ENCODE measurements at regions not wholly inside any gene's neighbourhood (a gene's known extent, or its start where the extent isn't known, plus 50 kb on each side); places are given as distances from the start of the nearest gene placed in this dataset.
"Not testable (repeated sequence)": the region's sequence is repeated elsewhere in the genome, so short reads cannot be mapped to it uniquely, and the experiment has no call there.

GRCh38 chr7:110186334-110186733, 904.6 kb upstream of the LRRN3 start:
- no peak for DNase-seq

GRCh38 chr7:110187877-110188554, 902.9 kb upstream of the LRRN3 start:
- DNase-seq = no peak

GRCh38 chr7:110204527-110204926, 886.4 kb upstream of the LRRN3 start:
- no peak for DNase-seq

DNA sequence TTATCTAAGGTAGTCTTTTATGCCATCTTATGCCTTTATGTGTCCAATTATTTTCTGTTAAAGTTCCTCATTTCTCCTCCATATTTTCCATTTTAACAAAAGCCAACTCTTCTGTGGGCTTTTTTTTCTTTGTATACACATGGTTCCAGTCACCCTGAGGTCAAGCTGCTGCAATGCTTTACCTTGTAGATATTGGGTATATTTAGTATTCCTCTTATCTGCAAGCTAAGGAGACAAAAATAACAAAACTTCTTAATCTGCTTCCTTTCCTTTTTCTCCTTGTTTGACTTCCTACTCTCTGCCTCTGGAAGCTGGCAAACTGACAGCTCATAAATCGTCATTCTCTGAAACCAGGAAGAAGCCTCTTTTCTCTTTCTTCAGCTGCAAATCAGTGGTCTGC, 885.0 kb upstream of the LRRN3 start:
- DNase-seq = no peak

- no peak for DNase-seq
Observed at GRCh38 chr7:110209884-110210283, 881.0 kb upstream of the LRRN3 start.

GRCh38 chr7:110210941-110211608, 879.9 kb upstream of the LRRN3 start:
- DNase-seq = no peak

GRCh38 chr7:110224643-110225042, 866.3 kb upstream of the LRRN3 start:
- no peak for DNase-seq

- DNase-seq = no peak
Observed at GRCh38 chr7:110246118-110246517, 844.8 kb upstream of the LRRN3 start.

DNA sequence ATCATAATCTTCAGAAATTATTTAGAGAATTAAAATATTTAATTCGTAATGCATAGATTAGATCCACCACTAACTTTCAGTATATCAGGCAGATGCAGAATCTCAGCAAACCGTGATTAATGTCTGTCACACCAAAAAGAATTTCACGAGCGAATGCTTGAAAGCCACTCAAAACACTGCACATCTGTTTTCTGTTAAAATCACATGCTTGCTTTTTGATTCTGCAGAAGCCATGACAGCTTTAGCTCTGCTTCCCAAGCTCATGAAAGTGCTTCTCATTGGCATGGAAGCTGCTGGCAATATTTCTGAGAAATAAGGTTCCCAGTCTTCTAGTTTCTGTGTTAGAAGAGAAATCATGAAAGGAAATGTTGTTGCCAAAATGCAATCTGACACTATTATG, 837.8 kb upstream of the LRRN3 start:
- DNase-seq = no peak

GRCh38 chr7:110257673-110258072, 833.3 kb upstream of the LRRN3 start:
- DNase-seq = no peak

- no peak for DNase-seq
Observed at GRCh38 chr7:110262251-110262650, 828.7 kb upstream of the LRRN3 start.

DNA sequence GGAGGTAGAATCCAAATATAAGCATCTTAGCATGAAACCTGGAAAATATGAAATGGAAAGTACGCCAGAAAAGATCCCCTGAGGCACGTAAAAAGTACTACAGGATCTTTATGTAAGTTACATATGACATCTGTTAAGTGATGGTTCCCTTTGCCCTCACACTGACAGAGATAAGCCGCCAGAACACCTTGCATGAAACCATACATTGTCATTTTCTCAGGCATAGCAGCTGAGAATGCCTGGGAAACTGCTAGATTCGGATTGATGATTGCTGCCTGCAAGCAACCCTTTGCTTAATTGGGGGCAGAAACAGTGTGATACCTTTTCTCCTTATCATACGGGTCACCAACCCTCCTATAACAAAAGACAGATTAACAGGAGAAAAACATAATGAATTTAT, 826.6 kb upstream of the LRRN3 start:
- DNase-seq = no peak

- no peak for DNase-seq
Observed at GRCh38 chr7:110281362-110281761, 809.6 kb upstream of the LRRN3 start.

DNA sequence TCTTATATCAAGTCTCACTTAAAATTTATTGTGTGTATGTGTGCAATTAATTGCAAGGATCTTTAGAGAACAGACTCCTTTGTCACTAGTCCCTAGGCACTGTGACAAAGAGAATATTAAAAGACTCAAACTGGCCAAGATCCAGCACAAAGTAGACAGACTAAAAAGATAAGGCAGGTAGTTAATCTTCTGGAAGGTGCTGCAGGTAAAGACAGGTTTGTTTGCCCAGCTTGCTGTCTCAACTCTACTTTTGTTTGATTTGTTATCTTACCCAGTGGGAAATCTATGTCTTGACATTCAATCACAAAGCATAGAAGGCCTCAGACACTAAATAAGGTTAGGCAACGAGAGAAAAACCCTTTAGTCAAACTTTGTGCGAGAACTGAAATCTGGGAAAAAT, 807.9 kb upstream of the LRRN3 start:
- DNase-seq = no peak

GRCh38 chr7:110291430-110291829, 799.5 kb upstream of the LRRN3 start:
- DNase-seq = no peak

GRCh38 chr7:110296321-110296720, 794.6 kb upstream of the LRRN3 start:
- DNase-seq = no peak

DNA sequence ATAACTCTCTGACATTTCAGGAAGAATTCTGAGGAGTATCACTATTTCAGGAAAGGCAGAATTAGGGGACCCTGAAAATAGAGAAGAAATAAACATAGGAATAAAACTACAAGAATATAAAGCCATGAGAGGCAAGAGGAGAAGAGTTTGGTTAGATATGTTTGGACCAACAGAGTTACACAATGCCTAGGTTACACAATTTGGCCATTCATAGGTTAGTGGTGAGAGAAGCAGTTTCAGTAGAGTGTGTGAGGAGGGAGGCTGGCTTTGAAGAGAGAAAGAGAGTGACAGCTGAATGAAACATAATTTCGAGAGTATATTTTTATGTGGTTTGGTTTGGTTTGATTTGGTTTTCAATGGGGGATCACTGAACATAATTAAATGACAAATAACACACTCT, 783.2 kb upstream of the LRRN3 start:
- no peak for DNase-seq

- DNase-seq = no peak
Observed at GRCh38 chr7:110308791-110309190, 782.1 kb upstream of the LRRN3 start.

DNA sequence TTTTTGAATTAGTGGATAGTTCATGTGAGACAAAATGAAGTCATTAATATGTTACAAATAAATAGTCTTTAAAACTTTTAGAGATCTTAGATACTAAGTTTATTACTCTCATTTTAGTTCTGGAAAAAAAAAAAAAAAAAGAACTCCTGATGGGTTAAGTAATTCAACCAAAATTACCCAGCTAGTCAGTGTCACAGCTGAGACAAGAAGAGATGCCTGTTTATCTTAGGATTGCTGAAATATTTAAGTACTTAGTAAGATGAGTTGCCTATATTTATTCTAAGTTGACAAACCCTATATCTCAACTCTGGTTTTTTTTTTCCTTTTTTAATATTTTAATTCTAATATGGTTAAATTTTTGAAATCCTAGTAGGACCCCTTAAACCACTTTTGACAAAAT, 781.0 kb upstream of the LRRN3 start:
- DNase-seq = no peak

DNA sequence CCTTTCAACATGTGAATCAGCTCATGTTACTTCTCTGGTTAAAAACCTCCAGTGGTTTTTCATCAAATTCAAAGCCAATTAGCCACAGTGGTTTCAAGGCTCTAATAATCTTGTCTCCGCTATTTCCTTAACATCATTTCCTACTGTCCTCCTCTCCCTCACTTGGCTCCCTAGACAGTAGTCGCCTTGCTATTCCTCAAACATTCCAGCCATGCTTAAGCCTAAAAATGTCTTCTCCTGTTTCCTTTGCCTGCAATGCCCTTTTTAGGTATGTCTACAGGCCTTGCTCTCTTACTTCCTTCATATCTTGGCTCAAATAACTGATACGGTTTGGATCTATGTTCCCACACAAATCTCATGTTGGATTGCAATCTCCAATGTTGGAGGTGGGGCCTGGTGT, 779.4 kb upstream of the LRRN3 start:
- DNase-seq = no peak

- no peak for DNase-seq
Observed at GRCh38 chr7:110317541-110318265, 773.2 kb upstream of the LRRN3 start.

GRCh38 chr7:110320285-110320684, 770.6 kb upstream of the LRRN3 start:
- DNase-seq = not testable (repeated sequence)

DNA sequence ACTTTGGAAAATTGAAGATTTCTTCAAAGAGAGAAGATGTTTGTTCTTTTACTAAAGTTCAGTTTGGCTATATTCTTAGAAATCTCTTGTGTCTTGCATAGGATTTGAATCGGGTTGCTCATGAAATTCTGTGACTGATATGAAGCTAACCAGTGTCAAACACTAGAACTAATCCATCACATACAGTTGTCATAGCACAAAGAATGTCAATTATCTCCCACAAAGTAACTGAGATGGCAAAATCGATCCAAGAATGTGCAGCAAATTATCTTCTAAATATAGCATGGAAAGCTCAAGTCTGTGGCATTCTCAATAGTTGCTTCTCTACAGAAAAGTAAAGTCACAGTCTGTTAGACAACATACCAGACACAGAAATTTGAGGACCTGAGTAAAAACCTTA, 768.1 kb upstream of the LRRN3 start:
- no peak for DNase-seq

- DNase-seq = no peak
Observed at GRCh38 chr7:110326966-110327365, 764.0 kb upstream of the LRRN3 start.

All from NCI-H2107 (cell line).